Neuron (in vitro differentiated cells): ENCODE measurements at regions not wholly inside any gene's neighbourhood (a gene's known extent, or its start where the extent isn't known, plus 50 kb on each side); places are given as distances from the start of the nearest gene placed in this dataset.

Source experiments
- H2AFZ ChIP-seq: one replicate; pipeline ENCODE4 v1.6.1; 2013; ENCODE audit warnings: low read depth, mild to moderate bottlenecking, inconsistent platforms, low read length, moderate library complexity
- H3K27me3 ChIP-seq: one replicate; pipeline ENCODE4 v1.6.1; 2013; ENCODE audit warnings: low read length; ENCODE audit not compliant: insufficient read depth
- H3K36me3 ChIP-seq: one replicate; pipeline ENCODE4 v1.6.1; 2013; ENCODE audit warnings: low read length; ENCODE audit not compliant: insufficient read depth
- H3K4me1 ChIP-seq: one replicate; pipeline ENCODE4 v1.6.1; 2013; ENCODE audit warnings: low read length; ENCODE audit not compliant: insufficient read depth
- H3K4me3 ChIP-seq: 2 replicates; pipeline ENCODE4 v1.5.1; 2013; ENCODE audit warnings: mild to moderate bottlenecking, low read length, moderate library complexity
- H3K9me3 ChIP-seq: one replicate; pipeline ENCODE4 v1.6.1; 2013; ENCODE audit warnings: low read length

DNA sequence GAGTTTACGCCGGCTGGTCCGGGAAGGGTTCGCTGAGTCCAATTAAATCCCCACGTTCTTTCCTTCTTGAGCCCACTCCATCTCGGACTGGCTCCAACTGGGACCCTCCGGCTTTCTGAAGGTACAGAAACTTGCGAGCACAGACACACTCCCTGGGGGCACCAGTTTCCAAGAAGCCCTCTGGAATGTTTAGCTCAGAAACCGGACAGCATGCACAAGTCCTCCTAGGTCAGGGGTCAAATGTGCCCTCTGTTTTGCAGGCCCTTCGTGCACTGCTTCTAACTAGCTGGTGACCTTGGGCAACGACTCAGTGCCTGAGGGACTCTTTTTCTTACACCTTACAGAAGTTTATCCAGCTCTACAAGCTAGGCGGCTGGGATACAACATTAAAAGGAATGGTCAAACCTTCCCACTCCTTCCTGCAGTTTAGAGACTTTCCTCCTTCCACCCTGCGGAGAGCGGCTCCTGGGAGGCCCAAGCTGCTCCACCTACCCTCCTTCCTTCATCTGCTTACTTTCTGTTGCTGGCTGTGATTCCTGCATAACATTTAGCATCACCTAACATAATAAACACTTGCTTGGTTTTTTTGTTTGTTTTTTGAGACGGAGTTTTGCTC is 275.5 kb downstream of the BCOR start:
- Histone ChIP-seq H3K9me3 (no peaks in the 10 kb centered on the region), H3K4me3 (no peak overlapping the region), H2AFZ (no peak overlapping the region), H3K4me1 (peaks cover 2% of the 10 kb centered on the region), H3K36me3 (no peaks in the 10 kb centered on the region), H3K27me3 (no peaks in the 10 kb centered on the region)

DNA sequence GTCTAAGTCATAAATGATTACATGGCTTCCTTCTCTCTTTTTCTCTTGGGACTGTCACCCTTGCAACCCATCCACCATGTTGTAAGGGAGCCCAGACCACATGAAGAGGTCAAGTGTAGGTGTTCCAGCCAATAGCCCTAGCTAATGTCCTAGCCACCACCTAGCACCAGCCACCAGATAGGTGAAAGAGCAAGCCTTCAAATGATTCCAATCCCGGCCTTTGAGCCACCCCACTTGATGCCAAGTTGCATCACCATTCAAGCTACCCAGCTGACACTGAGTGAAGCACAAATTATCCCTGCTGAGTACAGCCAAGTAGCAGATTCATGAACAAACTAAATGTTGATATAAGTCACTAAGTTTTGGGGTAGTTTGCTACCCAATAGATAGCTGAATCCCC is 274.3 kb downstream of the BCOR start:
- Histone ChIP-seq H3K4me1 (no peaks in the 10 kb centered on the region), H2AFZ (no peak overlapping the region), H3K27me3 (no peaks in the 10 kb centered on the region), H3K36me3 (no peaks in the 10 kb centered on the region), H3K4me3 (no peak overlapping the region), H3K9me3 (no peaks in the 10 kb centered on the region)

DNA sequence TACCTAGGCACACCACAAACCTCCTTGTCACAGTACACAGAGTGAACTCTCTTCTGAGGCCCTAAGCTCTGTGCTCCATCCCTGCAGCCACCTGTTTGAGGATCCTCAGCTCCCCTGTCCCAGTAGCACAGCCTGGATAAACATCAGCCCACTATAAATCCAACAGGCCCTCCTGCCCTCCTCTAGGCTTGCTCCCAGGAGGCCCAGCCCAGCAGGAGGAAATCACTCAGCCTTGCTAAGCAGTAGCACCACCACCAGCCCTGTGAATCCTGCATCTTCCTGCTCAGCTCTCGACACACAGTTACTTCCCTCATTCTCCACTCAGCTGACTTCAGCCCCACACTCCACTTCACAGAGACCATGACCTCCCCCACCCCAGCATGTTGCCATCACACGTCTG is 273.9 kb downstream of the BCOR start:
- no peak overlapping the region for H2AFZ ChIP-seq
- H3K4me1 ChIP-seq, result no peaks in the 10 kb centered on the region
- no peaks in the 10 kb centered on the region for H3K9me3 ChIP-seq
- H3K36me3 ChIP-seq, result no peaks in the 10 kb centered on the region
- no peak overlapping the region for H3K4me3 ChIP-seq
- no peaks in the 10 kb centered on the region for H3K27me3 ChIP-seq

DNA sequence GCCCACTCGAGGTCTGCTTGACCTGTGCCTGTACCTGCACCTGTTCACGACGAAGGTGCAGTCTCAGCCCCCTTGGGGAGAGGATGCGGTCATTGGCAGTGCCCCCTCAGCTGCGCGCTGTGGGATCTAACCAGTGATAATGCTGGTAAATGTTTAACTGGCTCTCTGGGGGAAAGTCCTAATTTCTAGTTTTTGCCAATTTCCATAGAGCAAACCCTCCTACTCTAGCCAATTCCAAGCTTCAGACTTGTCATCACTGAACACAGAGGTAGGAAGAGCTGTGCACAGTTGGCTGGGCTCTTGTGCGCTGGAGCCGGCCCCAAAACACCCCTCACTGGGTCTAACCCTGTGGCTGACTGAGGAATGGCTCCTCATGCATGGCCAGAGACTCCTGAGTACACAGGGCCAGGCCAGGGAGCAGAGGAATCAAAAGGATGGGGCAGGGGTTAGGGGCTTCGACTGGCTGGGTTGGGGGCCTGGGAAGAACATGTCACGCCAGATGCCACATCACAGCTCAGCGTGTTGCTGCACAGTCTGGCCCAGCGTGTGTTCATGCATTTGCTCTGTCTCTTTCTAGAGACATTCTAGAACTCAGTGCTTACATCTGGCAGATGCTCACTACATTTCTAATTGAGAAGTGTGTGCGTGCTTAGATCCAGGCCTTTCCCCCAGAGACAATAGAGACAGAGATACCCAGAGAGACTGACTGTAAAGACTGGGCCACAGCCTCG is 270.8 kb downstream of the BCOR start:
- Histone ChIP-seq H3K4me1 (no peaks in the 10 kb centered on the region), H3K27me3 (no peaks in the 10 kb centered on the region), H2AFZ (no peak overlapping the region), H3K36me3 (no peaks in the 10 kb centered on the region), H3K4me3 (no peak overlapping the region), H3K9me3 (no peaks in the 10 kb centered on the region)

DNA sequence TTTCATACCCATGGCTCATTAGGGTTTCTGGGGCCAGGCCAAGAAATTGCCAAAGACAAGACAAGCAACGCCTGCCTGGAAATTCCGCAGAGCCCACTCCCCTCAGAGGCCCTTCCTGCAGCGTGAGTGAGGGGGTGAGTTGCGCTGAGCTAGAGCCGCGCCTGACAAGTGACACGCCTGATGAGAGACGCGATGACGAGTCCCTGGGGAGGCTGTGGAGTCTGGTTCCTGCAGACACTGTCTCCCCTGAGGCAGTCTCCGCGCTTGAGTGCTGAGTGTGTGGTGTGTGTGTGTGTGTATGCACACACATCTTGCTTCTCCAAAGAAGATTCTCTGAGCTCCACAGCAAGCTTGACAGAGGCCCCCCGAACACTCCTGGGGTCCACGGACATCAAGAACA is 269.8 kb downstream of the BCOR start:
- Histone ChIP-seq H3K4me3 (no peak overlapping the region), H3K4me1 (no peaks in the 10 kb centered on the region), H3K27me3 (no peaks in the 10 kb centered on the region)

DNA sequence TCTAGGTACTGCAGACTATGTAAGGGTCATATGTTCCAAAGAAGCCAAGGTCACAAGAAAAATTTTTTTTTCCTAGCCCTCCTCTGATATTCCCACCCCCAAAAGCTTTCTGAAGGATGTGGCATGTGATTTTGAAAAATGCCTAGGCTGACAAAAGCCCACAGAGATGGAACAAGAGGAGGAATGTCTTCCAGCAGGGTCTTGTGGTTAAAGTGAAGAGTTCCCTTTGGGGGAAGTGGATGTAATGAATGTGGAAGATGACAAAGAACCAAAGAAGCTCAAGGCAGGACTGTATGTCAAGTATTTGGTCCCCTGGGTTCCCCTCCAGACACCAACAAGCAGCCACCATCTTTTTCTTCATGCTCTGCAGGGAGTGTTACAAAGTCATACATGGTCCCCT is 268.8 kb downstream of the BCOR start:
- no peaks in the 10 kb centered on the region for H3K4me1 ChIP-seq
- no peaks in the 10 kb centered on the region for H3K9me3 ChIP-seq
- no peaks in the 10 kb centered on the region for H3K27me3 ChIP-seq
- H3K36me3 ChIP-seq, result no peaks in the 10 kb centered on the region
- no peak overlapping the region for H3K4me3 ChIP-seq
- no peak overlapping the region for H2AFZ ChIP-seq

More for the DNA sequence above, 269.8 kb downstream of the BCOR start:
- Histone ChIP-seq H3K9me3 (no peaks in the 10 kb centered on the region), H3K36me3 (no peaks in the 10 kb centered on the region), H2AFZ (no peak overlapping the region)

DNA sequence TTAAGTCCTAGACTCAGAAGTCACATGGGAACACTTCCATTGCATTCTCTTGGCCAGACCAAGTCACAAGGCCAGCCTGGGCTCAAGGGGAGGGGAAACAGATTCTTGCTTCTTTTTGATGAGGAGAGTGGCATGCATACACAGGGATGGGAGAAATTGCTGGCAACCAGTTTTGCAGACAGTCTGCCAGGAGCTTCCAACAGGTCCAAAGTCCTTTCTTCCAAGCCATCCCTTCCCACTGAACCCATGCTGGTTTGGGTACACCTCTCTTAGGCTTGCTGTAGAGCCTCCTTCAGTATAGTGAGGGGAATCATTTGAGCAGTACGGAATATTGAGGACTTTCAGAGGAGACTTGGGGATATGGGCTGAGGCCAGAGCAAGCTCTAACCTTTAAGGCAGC is 267.8 kb downstream of the BCOR start:
- Histone ChIP-seq H3K4me3 (no peak overlapping the region), H3K4me1 (no peaks in the 10 kb centered on the region), H3K9me3 (no peaks in the 10 kb centered on the region), H3K27me3 (no peaks in the 10 kb centered on the region), H3K36me3 (no peaks in the 10 kb centered on the region), H2AFZ (no peak overlapping the region)

DNA sequence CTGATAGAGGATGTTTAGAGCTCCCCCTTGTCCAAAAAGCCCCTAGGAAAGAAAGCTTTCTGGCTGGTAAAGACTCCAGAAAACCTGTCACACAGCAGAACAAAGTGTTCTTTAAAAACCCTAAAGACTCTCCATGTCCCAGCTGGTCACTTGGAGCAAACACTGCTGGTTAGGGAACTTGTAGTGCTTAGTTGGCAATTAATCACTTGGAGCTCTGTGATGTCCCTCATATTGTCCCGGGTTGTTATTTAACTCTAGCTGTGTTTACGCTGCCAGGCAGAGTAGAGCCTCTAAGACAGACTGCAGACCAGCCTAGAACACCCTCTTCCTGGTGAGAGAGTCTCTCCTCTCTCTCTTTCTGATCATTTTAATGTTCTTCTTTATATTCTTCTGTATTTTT is 267.3 kb downstream of the BCOR start:
- no peak overlapping the region for H3K4me3 ChIP-seq
- H3K4me1 ChIP-seq, result no peaks in the 10 kb centered on the region
- H3K36me3 ChIP-seq, result no peaks in the 10 kb centered on the region
- no peaks in the 10 kb centered on the region for H3K9me3 ChIP-seq
- no peaks in the 10 kb centered on the region for H3K27me3 ChIP-seq
- H2AFZ ChIP-seq, result no peak overlapping the region

DNA sequence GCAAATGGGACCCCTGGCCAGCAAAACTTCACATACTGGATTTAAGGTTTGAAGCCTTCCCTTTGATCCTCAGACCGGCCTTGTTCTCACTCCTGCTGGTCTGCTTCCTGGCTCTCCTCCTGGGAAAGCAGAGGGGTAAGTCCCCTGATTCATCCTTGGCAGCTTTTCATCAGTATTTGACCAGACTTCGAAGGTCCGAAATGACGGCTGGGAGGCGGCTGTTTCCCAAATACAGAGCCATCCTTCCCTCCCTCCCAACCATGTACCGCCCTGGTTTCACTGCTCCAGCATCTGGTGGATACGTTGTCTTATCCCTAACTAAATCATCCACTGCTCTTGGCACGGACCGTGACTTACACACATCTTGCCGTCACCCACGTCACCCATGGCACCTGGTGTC is 265.5 kb downstream of the BCOR start:
- Histone ChIP-seq H3K9me3 (no peaks in the 10 kb centered on the region), H3K36me3 (no peaks in the 10 kb centered on the region), H2AFZ (no peak overlapping the region), H3K4me1 (no peaks in the 10 kb centered on the region), H3K27me3 (no peaks in the 10 kb centered on the region), H3K4me3 (no peak overlapping the region)

DNA sequence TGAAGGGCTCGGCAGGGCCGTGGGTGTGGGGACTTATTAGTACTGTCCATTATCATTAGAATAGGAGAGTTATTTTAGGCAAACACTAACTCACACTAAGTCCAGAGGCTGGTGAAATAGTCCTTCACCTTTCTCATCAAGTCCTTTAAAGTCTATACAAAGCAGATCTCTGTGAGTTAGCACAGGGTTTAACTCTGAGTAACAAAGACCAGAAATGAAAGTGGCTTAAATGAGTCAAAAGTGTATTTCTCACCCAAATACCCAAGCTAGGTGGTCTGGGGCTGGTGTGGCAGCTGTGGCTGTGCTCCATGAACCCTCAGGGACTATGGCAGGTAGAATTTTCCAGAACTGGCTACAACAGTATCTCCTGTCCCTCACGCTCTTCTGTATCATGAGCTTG is 263.2 kb downstream of the BCOR start:
- no peak overlapping the region for H3K4me3 ChIP-seq
- no peaks in the 10 kb centered on the region for H3K4me1 ChIP-seq
- no peaks in the 10 kb centered on the region for H3K9me3 ChIP-seq
- H2AFZ ChIP-seq, result no peak overlapping the region
- no peaks in the 10 kb centered on the region for H3K27me3 ChIP-seq
- no peaks in the 10 kb centered on the region for H3K36me3 ChIP-seq

DNA sequence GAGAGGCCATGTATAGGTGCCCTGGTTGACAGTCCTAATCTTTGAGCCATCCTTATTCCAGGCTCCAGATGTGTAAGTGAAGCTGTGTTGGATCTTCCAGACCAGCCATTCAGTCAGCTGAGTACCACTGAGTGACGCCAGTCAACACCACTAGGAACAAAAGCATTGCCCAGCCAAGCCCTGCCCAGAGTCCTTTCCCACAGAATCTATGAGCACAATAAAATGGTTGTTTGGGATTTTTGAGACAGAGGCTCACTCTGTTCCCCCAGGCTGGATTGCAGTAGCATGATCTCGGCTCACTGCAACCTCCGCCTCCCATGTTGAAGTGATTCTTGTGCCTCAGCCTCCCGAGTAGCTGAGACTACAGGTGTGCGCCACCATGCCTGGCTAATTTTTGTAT is 262.5 kb downstream of the BCOR start:
- H3K36me3 ChIP-seq, result no peaks in the 10 kb centered on the region
- H3K4me3 ChIP-seq, result no peak overlapping the region
- H2AFZ ChIP-seq, result no peak overlapping the region
- no peaks in the 10 kb centered on the region for H3K4me1 ChIP-seq
- no peaks in the 10 kb centered on the region for H3K9me3 ChIP-seq
- no peaks in the 10 kb centered on the region for H3K27me3 ChIP-seq

DNA sequence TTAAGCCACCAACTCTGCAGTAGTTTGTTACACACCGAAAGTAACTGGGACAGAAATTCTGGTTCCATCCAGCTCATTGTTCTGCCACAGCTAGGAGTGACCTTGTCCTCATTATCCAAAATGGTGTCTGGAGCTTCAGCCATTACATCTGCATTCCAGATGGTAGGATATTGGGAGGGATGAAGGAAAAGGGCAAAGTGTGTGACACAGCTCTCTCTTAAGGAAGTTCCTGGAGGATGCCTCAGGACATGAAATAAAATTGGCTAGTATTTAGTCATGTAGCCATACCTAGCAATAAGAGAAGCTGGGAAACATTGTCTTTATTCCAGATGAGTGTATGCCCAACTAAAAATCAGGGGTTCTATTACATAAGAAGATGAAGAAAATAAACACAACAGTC is 262.0 kb downstream of the BCOR start:
- H3K4me1 ChIP-seq, result no peaks in the 10 kb centered on the region
- H3K36me3 ChIP-seq, result no peaks in the 10 kb centered on the region
- no peak overlapping the region for H3K4me3 ChIP-seq
- no peak overlapping the region for H2AFZ ChIP-seq
- H3K9me3 ChIP-seq, result no peaks in the 10 kb centered on the region
- H3K27me3 ChIP-seq, result no peaks in the 10 kb centered on the region

DNA sequence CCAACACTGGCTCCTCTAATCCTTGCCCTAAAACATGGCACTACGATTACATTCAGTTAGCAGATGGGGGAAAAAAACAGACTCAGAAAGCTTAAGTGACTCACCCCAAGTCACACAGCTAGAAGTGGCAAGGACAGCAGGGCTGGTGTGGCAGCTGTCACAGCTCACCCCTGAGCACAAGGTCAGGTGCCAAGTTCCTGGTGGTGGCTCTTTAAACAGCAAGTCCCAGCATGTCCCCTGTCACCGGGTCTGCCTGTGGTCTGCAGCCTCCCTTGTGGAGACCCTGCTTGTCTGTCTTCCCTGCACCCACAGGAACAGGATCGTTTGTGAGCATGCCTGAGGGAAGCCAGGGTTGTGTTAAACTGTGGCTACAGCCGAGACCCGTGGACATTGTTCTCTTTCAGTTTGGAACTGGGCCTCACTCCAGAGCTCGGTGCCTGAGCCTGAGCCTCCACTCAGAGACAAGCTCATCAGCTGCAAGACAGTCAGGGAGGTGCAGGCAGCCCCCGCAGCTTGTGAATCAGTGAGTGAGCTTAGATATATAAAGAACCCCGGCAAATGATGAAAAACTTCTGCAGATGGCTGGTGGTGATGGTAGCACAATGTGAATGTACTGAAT is 260.8 kb downstream of the BCOR start:
- H3K4me1 ChIP-seq, result no peaks in the 10 kb centered on the region
- H2AFZ ChIP-seq, result no peak overlapping the region
- no peaks in the 10 kb centered on the region for H3K36me3 ChIP-seq
- no peak overlapping the region for H3K4me3 ChIP-seq
- no peaks in the 10 kb centered on the region for H3K9me3 ChIP-seq
- no peaks in the 10 kb centered on the region for H3K27me3 ChIP-seq
